HG02973 (cell line): ENCODE measurements at regions not wholly inside any gene's neighbourhood (a gene's known extent, or its start where the extent isn't known, plus 50 kb on each side); places are given as distances from the start of the nearest gene placed in this dataset.
"Not testable (repeated sequence)": the region's sequence is repeated elsewhere in the genome, so short reads cannot be mapped to it uniquely, and the experiment has no call there.

Experiments used
- ATAC-seq: cut with Tn5 transposase; IDR thresholded peaks from one replicate; pipeline ENCODE4 v1.9.1; 2021; ENCODE audit warnings: moderate library complexity; ENCODE audit not compliant: unreplicated experiment

DNA sequence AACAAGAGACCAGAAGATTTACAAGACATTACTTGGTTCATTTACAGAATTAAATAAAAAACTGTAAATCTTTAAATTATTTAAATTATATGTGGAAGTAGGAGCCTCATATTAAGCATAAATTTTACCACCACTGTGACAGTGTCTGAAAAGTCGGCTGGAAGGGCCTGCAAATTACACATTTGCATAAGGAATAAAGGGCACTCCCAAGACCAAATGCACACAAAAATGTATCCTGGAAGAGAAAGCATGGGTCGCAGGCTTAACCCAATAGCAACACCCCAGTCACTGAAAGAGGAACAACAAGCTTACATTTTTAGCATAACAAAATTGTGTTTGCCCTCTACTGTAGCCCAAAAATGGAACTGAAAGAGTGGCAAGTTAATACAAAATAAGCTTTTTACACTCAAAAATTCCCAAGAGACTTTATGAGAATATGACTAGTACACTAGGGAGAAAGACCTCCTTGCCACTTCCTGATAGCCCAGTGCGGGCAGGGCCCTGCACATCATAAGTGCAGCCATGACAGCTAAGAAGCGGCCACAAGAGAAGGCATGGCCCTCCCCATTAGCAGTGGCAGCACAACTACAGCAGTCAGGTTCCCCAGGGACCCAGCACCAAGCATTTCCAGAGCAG is 482.0 kb downstream of the DTWD2 start:
- ATAC-seq = peak; percentile 93

GRCh38 chr5:118502232-118502631 is 486.1 kb downstream of the DTWD2 start:
- ATAC-seq = not testable (repeated sequence)

DNA sequence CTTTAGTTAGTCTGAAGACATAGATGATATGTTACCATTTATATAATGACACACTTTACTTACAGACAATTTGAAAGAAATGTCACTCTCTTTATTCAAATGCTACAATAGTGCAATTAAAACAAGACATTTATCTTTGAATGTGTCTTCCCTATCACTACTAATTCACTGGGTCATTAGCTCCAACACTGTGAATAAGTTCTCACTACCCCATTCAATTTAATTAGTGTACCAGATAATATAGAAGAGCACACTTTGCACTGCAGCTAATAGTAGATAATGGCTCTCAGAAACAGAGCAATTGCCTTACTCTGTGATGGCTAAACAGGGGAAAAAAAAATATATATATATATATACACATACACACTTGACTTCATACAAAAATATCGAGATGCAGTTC is 497.0 kb downstream of the DTWD2 start:
- no peak for ATAC-seq

- ATAC-seq = no peak
Measured at GRCh38 chr5:118486647-118487225, 501.6 kb downstream of the DTWD2 start.

- no peak for ATAC-seq
Measured at GRCh38 chr5:118479285-118479684, 509.1 kb downstream of the DTWD2 start.

DNA sequence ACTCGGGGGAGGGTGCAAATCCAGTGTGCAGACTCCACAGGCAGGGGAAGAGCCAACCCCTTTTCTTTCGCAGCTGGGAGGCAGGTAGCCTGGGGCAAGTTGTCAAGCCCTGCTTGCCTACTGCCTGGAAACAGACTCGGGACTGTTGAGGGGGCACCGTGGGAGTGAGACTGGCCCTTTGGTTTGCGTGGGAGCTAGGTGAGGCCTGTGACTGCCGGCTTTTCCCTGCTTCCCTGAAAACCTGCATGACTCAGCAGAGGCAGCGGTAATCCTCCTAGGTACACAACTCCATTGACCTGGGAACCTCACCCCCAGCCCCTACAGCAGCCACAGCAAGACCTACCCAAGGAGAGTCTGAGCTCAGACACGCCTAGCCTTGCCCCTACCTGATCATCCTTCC is 509.5 kb downstream of the DTWD2 start:
- no peak for ATAC-seq

DNA sequence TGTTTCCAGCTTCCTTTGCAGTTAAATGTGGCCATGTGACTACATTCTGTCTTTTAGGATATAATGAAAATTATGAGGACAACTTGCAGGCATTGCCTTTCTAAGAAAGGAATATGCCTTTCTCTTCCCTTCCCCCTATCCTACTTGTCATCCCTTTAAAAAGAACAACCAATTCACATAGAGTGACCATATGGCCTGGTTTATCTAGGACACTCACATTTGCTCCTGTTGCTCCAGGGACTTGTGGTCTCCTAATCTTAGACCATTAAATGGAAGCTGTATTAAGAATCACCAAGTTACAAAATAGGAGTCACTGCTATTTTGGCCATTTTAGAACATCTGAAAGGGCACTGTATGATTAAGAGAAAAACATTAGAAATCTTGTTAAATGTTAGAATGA is 520.3 kb downstream of the DTWD2 start:
- no peak for ATAC-seq

DNA sequence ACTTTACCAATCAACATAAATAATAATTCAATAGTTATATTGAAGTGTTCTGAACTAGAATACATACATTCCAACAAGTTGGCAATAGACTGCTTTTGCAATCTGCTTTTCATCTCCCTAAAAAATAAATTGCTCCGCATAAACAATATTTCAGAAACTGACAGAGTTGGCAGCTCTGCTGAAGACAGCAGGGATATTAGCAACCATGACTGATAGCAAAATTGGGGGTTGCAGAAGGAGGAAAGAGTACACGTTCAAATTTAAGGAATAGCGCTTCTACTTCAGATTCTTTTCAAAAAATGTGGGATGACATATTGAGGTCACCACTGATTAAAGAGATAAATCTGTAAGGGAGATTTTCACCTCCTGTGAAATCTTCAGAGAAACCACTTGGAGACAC is 521.2 kb downstream of the DTWD2 start:
- no peak for ATAC-seq

GRCh38 chr5:118466418-118466817 is 521.9 kb downstream of the DTWD2 start:
- ATAC-seq = no peak

DNA sequence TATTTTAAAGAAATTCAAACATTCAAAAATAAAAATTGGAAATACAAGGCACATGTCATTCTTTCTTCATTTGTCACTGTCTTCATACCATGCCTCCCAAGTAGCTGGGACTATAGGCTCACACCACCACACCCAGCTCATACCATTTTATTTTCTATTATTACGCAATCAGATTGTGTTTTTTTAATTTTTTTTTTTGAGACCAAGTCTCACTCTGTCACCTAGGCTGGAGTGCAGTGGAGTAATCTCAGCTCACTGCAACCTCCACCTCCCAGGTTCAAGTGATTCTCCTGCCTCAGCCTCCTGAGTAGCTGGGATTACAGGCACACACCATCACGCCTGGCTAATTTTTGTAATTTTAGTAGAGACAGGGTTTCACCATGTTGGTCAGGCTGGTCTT is 526.1 kb downstream of the DTWD2 start:
- not testable (repeated sequence) for ATAC-seq

DNA sequence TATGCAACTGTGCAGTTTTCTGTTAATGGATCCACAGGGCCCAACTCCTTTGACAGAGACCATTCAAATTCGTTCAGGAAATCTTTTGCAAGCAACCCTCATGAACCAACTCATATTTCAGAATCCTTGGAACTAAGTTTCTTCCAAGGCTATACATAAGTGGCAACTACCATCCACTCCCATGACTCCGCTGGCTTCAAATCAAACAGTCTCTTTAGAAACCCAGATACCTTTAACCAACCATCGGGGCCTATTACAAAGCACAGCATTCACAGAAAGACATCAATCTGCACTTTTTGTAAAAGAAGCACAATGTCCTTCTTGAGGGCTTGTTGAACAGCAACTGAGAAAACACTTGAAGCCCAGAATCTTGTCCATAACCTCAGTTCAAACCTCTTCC is 526.9 kb downstream of the DTWD2 start:
- no peak for ATAC-seq

DNA sequence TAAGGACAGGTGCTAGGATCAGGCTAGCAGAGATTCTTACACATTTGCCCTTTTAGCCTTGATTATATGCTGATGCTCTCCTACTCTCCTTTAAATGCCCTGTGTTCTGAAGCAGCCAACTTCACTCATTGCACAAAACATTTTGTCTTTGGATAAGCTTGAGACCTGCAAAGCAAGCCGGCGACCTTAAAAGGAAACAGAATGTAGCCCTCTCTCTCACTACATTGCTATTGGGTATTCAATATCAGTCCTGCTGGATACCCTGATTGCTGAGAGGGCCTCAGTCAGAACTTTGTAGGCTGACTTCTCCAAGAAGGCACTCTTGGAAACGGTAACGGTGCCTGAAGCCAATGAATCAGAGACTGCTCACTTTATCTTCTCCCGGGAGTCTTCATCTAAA is 528.9 kb downstream of the DTWD2 start:
- no peak for ATAC-seq

- no peak for ATAC-seq
Measured at GRCh38 chr5:118456085-118456484, 532.3 kb downstream of the DTWD2 start.

- ATAC-seq = no peak
Measured at GRCh38 chr5:118451697-118452247, 536.6 kb downstream of the DTWD2 start.

DNA sequence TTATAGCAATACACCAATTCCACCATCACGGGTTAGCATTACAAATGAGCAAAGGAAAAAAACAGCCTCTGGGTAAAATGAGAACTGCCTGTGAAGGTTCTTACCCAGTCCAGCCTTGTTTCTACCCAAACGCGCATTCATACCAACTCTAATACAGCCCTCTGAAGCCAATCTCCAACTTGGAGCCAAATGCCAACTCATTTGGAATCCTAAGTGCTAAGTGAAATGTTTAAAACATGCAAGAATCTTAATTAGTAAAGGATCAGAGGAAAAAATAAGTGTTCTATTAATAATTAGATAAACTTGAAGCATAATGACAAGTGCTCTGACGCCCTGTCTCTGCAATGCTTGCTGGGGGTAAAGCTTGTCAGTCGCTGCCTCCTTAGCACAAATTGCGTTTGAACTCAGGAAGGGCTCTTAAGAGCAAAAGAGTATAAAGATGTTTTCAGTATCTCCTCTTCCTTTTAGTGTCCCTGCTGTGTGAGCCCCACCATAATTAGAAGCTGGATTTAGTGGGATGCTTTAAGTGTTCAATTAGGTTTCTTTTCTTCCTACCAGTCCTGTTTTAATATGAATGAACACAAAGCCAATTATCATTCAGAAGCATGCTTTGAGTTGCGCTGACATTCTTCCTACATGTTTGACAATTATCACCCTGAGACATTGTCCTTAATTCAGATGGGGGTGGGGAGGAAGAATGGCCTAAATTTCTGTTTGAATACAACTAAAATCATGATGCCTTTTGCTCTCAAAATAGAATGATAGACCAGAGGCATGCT is 537.6 kb downstream of the DTWD2 start:
- no peak for ATAC-seq

GRCh38 chr5:118447350-118447749 is 541.0 kb downstream of the DTWD2 start:
- no peak for ATAC-seq

- ATAC-seq = no peak
Measured at GRCh38 chr5:118441956-118442355, 546.4 kb downstream of the DTWD2 start.

DNA sequence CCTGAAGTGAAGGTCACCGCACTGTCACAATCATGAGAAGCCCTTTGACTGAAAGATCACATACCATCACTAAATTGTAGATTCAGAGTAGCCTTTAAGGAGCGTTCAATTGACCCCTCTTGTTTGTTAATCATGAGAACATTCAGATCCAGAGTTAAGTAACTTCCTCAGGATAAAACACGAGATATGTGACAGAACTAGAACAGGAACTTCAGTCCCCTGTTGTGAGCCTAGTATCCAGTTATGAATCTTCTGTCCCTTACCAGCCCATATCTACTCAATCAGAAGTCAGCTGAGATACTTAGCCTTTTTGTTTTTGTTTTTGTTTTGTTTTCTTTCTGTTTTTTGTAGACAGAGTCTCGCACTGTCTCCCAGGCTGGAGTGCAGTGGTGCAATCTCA is 547.3 kb downstream of the DTWD2 start:
- ATAC-seq = no peak

- ATAC-seq = no peak
Measured at GRCh38 chr5:118440496-118440895, 547.9 kb downstream of the DTWD2 start.

GRCh38 chr5:118439831-118440230 is 548.5 kb downstream of the DTWD2 start:
- no peak for ATAC-seq

DNA sequence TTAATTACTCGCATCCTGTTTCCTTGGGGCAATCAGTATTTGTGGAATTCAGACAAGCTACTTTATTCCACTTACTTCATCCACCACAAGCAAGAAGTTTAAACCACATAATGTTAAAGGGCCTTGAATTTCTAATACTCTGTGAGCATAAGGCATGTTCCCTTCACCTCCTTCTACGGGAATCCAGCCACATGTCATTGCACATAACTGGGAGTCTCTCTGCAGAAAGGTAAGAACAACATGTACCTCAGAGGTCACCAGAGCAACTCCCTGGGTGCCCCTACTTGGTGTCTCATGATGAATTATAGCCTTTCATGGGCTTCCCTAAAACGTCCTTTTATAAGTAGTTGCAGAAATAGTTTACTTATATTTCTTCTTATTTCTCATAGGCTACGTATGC is 553.2 kb downstream of the DTWD2 start:
- ATAC-seq = no peak

DNA sequence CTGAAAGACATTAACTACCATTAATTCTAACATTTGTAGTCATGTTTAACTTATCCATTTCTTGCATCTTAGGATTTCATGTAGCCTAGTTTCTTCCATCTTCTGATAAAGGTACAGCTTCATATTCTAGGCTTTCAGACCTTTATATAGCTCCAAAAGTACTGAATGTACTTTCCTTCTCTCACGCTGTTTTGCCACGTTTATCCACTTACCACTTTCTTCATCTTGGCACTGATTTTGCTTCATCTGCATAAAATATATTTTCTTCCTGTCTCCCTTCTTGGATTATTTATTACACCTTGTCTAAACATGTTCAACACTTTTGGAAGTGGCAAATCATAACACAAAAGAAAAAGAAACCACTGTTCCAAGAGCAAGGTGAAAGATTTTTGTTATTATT is 553.8 kb downstream of the DTWD2 start:
- ATAC-seq = no peak
